ENCODE measurements at regions not wholly inside any gene's neighbourhood (a gene's known extent, or its start where the extent isn't known, plus 50 kb on each side); places are given as distances from the start of the nearest gene placed in this dataset.
"Not testable (repeated sequence)": the region's sequence is repeated elsewhere in the genome, so short reads cannot be mapped to it uniquely, and the experiment has no call there.

GRCh38 chr15:34700891-34701427 lies 53.8 kb downstream of the GJD2 start:
- DNase-seq (ENCODE audit: low read depth) = no peak

- no peak for DNase-seq (ENCODE audit: low read depth)
Observed at GRCh38 chr15:34699968-34700640, 54.7 kb downstream of the GJD2 start.

- no peak for DNase-seq (ENCODE audit: low read depth)
Observed at GRCh38 chr15:34696506-34696905, 58.3 kb downstream of the GJD2 start.

- no peak for DNase-seq (ENCODE audit: low read depth)
Observed at GRCh38 chr15:34693053-34693744, 61.6 kb downstream of the GJD2 start.

GRCh38 chr15:34691034-34691433 lies 63.8 kb downstream of the GJD2 start:
- no peak for DNase-seq (ENCODE audit: low read depth)

GRCh38 chr15:34688699-34689098 lies 66.1 kb downstream of the GJD2 start:
- no peak for DNase-seq (ENCODE audit: low read depth)

GRCh38 chr15:34684351-34684750 lies 70.4 kb downstream of the GJD2 start:
- no peak for DNase-seq (ENCODE audit: low read depth)

- no peak for DNase-seq (ENCODE audit: low read depth)
Observed at GRCh38 chr15:34682674-34683073, 72.1 kb downstream of the GJD2 start.

GRCh38 chr15:34679291-34679690 lies 75.5 kb downstream of the GJD2 start:
- no peak for DNase-seq (ENCODE audit: low read depth)

- no peak for DNase-seq (ENCODE audit: low read depth)
Observed at GRCh38 chr15:34673241-34673640, 81.6 kb downstream of the GJD2 start.

- no peak for DNase-seq (ENCODE audit: low read depth)
Observed at GRCh38 chr15:34665498-34666116, 82.2 kb upstream of the GOLGA8B start.

GRCh38 chr15:34664418-34664817 lies 81.0 kb upstream of the GOLGA8B start:
- DNase-seq (ENCODE audit: low read depth) = no peak

GRCh38 chr15:34663101-34663500 lies 79.7 kb upstream of the GOLGA8B start:
- no peak for DNase-seq (ENCODE audit: low read depth)

GRCh38 chr15:34659056-34659455 lies 75.6 kb upstream of the GOLGA8B start:
- DNase-seq (ENCODE audit: low read depth) = no peak

- no peak for DNase-seq (ENCODE audit: low read depth)
Observed at GRCh38 chr15:34657469-34658127, 74.1 kb upstream of the GOLGA8B start.

GRCh38 chr15:34656005-34656796 lies 72.8 kb upstream of the GOLGA8B start:
- DNase-seq (ENCODE audit: low read depth) = no peak

- peak; percentile 71 for DNase-seq (ENCODE audit: low read depth)
Observed at GRCh38 chr15:34655326-34655725, 71.9 kb upstream of the GOLGA8B start.

GRCh38 chr15:34654625-34655024 lies 71.2 kb upstream of the GOLGA8B start:
- DNase-seq (ENCODE audit: low read depth) = no peak

GRCh38 chr15:34653992-34654391 lies 70.5 kb upstream of the GOLGA8B start:
- DNase-seq (ENCODE audit: low read depth) = no peak

GRCh38 chr15:34653326-34653725 lies 69.9 kb upstream of the GOLGA8B start:
- not testable (repeated sequence) for DNase-seq (ENCODE audit: low read depth)

GRCh38 chr15:34652726-34653033 lies 69.2 kb upstream of the GOLGA8B start:
- no peak for DNase-seq (ENCODE audit: low read depth)

Measured in CMK (cell line).